RPMI7951 (cell line): ENCODE measurements at regions not wholly inside any gene's neighbourhood (a gene's known extent, or its start where the extent isn't known, plus 50 kb on each side); places are given as distances from the start of the nearest gene placed in this dataset.
A peak's percentile ranks its signal among the peaks of the same experiment; 100 is the strongest.

Source experiments
- DNase-seq: peaks from one replicate; pipeline ENCODE4 v3.0.0-alpha.2; 2012; ENCODE audit warnings: low read depth

DNA sequence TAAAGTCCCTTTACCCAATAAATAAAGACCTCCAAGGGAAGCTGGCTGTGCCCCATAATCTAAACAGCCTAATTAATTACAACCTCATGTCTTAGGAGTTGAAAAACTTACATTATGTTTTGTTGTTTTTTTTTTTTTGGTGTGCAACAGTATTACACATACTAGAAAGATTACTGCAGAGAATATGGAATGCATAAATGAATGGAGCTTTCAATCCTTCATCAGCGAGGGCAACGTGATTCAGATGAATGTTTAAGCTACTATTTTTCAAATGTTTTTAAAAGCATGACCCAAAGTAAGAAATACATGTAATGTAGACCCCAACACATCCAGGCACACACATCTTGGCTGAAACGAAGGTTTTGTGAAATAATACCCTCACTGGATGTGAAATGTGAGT lies 167.1 kb upstream of the FN1 start:
- DNase-seq: no peak

DNA sequence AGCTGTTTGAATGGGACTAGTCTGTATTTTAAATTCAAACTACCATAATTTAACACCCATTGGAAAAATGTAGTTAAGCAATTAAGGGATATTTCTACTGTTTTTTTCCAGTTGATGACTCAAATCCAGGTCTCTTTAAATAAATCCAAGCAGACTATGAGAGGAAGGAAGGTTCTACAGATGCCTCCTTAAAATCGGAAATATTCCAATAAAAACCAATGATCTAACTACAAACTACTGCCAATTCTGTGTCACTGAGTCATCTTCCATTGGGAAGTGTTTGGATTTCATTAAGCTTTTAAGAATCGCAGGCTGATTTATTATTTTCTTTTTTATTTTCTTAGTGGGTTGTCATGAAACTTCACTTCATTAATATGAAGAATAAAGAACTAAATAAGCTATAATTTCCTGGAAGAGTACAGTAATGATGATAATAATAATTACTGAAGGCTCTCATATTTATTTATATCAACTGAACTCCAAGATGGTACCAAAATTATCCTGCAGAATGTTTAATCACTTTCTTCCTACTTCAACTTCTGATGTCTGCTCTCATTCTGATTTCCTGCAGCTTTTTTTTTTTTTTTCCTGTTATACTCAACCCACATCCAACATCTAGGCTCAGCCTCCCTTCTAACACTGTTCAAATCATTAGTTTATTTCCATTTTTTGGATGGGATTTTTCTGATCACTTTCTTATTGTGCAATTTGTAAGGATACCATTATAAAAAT lies 166.3 kb upstream of the FN1 start:
- peak; percentile 34 for DNase-seq

DNA sequence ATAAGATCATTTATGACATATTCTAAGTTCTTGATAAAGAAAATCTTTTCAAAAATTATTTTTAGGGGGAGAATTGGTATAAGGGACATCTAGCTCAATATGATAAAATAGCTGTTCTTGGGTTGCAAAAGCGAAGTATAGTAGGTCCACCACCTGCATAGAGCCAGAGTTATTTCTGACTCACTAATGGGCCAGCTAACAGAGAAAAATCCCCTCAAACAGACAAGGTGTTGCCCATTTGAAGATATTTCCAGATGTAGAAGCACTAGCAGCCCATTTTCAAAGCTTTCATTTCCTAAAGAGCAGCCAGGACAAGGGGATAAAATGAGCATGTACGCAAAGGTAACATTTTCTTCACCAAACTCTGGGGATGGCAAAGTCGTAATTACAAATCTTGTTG lies 165.7 kb upstream of the FN1 start:
- no peak for DNase-seq

DNA sequence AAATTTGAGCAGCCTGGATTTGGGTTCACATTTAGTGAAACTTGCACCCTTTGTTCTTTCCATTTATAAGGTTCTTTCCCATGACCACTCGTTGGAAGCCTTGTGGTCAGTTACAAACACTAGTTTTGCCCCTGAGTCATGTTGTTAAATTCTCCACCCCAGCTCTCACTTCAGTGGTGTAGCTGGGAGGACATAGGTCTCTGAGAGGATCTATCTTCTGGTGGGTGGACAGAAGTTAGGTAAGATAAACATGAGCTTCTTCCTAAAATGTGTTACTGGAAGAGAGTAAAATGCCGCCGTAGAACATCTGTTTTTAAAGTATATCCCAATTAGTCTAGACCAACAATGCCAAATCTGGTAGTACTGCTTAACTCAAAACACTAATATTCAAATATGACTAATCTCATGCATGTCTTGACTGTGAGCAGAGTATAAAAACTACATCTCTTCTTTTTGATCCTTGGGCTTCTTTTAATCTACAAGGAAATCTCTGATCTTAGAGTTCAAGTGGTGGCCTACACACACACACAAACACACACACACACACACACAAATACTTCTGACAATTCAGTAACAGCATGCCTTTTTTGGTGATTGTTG lies 162.6 kb upstream of the FN1 start:
- peak; percentile 69 for DNase-seq

DNA sequence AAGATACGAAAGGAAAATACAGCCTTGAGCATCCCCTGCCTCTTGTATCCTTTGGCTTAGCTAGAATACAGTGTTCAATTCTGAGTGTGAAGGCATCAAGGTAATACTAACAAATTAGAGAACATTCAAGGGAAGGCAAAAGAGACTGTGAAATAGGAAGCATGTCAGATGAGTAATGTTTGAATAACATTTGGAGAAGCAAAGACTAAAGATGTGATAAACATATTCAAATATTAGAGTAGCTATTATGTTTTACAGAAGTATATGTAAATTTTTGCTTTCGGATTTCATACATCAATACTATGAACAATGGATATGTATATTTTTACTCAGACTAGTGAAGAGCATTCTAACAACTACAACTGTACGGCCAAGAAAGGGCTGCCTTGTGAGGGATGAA lies 161.7 kb upstream of the FN1 start:
- DNase-seq: no peak

DNA sequence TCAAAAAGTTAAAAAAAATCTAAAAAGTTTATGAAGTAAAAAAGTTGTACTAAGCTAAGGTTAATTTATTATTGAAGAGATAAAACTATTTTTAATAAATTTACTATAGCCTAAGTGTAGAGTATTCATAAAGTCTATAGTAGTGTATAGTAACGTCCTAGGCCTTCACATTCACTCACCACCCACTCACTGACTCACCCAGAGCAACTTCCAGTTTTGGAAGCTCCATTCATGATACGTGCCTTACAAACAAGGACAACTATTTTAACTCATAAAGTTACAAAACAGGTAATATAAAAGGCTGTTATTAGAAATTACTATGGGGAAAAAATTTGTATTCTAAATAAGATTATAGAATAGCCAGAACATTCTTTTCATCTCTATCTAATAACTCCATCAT lies 158.9 kb upstream of the FN1 start:
- DNase-seq: peak; percentile 21

DNA sequence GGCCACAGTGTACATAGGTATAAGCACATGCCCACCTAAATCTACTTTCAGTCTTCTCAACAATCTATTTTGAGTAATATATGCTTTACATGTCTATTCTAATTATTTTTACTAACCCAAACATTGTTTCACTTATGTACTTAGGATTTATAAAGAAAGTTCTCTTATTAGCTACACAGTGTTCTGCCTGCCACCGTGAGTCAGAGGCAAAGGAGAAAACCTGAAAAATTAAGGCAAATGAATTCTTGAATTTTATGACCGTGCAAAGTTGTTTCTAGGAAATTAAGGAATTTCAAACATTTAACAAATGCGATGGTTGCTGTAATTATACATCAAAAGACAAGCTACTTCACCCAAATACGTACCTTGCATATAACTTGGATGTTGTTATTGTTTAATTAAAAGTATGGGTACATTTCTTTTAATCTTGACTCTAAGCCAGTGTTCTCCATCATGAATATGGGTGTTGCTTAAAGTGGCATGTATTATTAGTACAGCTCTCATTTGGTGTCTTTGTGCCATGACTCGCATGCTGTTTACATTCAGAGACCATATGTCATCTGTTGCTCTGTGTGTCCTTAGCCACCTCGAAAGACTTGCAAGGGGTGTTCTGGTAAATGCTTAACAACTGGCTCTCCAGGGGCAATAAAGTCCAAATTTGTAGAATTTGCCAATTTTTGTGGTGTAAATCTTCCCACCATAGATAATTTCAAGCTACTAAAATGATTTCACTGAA lies 154.3 kb upstream of the FN1 start:
- DNase-seq: peak; percentile 29

DNA sequence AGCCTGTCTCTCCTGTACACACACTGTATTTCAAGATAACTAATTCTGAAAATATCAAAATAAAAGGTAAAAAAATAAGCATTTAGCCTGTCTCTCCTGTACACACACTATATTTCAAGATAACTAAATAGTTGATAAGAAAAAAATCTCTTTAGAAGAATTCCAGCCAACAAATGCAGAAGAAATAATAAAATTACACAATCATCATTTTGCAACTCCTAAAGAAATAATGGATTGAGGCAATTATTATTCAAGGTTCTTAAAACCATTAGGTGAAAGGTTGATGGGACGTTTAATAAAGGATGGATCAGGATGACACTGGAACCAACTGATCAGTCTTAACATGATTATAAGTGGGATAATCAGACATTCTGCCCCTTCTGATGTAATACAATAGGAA lies 148.0 kb upstream of the FN1 start:
- no peak for DNase-seq

DNA sequence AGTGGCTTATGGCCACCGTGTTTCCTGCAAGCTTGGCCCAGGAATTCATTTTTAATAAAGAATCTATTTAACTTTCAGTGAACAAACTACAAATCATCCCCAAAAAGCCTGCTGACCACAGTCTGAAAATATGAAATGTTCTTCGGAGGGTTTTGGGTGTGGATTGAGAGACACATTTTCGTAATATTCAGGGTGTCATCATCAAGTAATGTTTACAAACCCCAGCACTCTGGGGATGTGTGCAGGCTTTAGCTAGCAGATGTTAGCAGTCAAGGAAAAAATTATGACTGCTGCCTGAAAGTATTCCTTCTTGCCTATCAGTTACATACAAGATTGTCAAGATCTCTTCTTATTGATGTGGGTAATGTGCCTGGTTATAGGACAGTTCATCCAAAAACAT lies 143.9 kb upstream of the FN1 start:
- peak; percentile 65 for DNase-seq

DNA sequence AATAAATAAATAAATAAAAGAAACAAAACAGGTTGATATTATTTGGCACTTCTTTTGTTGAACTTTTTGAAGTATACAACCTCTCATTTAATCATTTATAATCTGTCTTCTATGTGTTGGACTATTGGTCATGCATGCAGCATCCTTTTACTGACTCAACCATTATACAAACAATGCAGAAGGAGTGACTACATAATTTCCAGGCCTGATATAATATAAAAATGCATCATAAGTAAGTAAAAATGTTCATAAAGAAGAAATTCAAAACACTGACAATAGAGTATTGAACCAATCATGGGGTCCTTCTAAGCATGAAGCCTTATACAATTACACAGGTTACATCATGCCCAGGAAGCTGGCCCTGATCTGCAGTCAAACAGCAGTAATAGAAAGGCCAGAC lies 141.5 kb upstream of the FN1 start:
- no peak for DNase-seq

DNA sequence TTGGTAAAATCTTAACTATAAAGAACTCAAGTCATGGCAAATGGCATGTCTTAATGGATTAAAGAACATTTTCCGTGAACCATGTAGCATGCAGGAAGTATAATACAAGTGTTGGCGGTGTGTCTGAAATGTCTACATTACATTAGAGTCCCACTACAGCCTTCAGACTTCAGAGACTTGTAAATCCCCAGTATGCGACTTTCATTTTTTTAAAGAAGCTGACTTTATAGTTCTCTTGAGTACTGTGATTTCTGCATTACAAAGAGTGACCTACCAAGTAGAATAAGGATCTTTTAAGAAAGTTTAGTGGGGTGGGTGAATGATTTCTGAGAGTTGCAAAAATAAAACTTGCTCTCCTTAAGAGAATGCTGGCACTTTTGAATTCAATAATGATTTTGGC lies 140.7 kb upstream of the FN1 start:
- no peak for DNase-seq

DNA sequence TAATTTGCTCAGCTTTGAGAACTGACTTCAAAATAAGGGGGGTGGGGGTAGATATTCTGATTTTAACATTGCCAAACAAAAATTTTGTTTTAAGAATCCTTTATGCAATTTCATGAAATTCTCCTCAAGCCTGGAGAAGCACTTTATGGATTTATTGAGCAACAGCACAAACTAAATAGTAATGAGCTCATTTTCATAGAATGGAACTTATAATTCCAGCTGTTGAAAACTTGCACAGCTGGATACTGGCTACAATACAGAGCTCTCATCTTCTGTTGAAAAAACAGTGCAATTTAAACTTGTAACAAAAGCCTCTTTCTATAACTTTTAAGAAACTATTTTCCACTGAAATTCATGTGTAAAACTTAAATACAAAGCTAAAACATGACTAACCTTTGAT lies 137.6 kb upstream of the FN1 start:
- no peak for DNase-seq

DNA sequence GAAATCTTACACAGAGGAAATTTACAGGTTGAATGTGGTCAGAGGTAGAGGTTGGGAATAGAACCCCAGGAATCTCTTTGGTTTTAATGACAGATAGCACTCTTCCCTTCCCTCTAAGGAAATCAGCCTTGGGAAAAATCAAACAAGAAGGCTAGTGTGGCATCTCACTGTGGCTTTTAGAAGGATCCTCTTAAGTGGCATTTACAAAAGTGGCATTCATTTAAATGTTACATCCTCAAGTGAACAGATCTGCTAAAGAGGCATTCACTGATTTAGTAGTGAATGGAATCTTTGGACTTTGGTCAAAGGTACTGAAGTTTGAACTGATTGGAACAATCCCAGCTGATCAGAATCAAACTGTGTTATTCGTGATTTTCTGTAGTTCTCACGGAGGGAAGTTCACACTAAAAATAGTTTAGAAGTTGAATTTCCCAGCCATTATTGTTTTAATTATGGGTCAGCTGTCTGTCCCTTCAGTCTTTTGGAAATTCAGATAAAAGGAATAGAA lies 136.5 kb upstream of the FN1 start:
- DNase-seq: peak; percentile 22

DNA sequence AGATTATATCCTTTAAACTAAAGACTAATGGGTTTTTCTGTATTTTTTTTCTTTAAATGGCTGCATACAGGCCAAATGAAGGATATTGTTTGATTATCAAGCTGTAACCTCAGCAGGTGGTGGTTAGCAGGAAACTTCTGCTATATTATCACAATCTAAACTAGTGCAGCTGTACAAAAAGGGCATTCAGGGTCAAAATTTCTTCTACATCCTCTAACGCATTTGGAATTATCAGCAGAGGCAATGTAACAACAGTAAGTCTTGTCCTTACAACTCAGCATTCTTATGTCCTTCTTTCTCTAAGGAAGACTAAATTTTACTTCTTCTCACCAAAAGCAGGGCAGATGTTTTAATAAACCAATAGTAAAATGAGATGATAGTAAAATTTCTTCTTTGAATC lies 135.8 kb upstream of the FN1 start:
- no peak for DNase-seq

DNA sequence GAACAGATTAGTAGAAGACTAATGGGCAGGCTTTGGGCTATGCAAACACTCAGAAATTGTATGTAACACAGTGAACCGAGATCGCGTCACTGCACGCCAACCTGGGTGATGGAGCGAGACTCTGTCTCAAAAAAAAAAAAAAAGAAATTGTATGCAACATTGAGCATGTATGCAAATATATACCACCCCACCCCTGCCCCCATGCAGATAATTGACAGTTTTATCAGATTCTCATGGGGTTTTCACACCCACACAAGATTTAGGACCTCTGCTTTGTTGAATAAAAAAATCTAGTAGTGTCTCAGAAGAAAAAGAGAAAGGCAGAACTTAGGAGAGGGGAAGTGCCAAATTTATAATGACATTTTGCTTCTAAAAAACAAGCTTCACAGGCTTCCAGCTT lies 131.6 kb upstream of the FN1 start:
- DNase-seq: no peak

DNA sequence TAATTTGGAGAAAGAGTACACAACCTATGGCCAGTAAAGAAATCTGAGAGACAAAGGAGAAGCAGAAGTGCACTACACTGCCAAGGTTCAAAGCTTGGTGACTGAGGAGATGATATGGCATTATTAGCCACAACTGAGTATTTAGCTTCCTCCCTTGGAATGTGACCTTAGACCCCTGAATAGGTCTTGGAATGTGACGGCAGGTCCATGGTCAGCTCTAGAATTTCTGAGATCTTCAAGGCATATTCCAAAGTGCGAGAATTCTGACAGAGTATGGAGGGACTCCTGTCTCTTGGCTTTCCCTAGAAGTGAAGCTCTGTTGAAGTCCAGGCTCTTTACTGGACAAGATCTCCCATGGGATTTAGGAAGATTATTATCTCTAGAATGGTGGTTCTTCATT lies 130.0 kb upstream of the FN1 start:
- DNase-seq: peak; percentile 16

DNA sequence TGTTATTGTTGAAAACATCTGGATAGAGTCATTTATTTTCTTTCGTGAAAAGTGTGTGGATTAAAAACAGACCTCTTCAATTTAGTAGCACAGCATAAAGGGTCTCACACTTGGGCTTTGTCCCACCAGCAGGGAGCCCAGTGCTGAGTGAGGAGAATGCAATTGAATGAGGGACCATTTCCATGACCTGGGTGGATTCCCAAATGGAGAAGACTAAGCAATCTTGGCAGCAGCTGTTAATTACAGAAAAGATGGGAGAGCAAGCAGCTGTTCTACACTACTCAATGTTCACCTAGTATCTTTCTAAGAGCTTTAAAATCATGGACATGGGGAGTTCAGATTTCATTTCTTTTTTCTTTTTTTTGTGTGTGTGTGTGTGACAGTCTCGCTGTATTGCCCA lies 121.8 kb upstream of the FN1 start:
- no peak for DNase-seq

DNA sequence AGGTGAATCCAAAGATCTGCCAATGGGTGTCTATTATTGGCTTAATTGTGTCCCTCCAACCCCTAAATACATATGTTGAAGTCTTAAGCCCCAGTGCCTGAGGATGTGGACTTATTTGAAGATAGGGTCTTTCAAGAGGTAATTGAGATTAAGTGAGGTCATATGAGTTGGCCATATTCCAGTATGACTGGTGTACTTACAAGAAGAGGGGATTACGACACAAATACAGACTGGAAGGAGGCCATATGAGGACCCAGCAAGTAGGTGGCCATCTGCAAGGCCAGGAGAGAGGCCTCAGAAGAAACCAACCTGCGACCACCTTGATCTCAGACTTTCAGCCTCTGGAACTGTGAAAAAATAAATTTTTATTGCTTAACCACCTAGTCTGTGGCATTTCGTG lies 121.1 kb upstream of the FN1 start:
- DNase-seq: peak; percentile 28

DNA sequence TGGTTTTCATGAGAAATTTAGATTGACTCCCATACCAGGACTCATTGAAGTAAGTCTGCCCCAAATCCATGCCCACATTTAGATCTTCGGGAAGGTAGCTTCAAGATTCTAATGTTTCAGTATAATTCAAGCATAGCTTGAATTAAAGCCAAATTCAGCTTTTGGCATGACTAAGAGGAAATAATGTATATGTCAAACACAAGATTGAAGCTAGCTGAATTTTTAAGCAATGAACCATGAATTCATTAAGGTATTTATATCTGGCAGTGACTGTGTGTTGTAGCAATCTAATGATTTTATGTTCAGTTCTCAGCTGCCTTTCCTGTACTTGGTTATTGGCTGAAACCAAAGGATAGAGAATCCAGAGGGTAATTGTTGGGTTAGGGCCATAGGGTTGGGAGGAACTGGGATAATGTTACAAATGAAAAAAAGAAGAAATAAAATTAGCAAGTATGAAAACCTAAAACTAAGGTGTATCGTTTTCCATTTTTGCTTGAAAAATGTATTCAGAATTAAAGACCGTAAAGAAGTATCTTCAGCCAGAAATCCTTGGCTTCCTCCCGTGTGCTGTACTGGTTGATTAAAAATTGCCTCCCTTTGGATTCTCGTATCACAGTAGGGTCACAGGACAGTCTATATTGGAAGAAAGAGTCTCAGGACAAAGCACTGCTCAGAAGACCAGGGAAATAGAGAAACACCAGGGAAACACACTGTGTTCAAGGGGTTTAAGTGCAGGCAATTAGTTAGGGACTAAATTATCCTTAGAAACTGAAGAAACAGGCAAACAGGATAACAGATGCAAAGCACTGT lies 119.0 kb upstream of the FN1 start:
- no peak for DNase-seq

DNA sequence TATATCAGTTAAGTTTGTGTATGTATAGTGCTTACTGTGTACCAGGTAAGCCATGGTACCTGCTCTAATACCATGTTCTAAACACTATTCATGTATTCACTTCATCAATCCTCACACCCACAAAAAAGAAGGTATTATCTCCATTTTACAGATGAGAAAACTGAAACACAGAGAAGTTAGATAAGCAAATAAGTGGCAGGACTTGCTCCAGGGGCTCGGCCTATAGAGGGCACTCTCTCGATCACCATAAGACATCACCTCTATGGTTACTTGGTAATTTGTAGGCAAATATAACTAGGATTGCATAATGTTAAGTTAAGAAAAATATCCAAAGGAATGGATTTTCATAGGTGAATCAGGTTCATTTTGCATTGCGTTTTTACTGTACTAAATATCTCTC lies 118.1 kb upstream of the FN1 start:
- no peak for DNase-seq

DNA sequence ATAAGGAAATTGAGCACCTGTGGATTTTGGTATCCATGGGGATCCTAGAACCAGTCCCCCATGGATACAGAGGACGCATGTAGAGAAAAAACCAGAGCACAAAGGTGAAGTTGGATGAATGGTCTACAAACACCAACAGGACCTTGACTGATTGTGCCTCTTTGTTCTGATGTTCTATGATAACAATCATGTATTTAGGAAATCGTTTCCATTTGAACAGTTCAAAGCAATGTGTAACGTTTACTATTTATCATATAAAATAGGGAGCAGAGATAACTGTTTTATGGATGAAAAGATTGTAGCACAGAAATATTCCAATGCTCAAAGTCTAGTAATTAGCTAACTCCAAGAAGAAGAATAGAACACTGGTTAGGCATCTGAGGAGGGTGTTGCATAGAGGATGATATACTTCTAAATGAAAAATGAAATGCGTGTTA lies 116.3 kb upstream of the FN1 start:
- no peak for DNase-seq

DNA sequence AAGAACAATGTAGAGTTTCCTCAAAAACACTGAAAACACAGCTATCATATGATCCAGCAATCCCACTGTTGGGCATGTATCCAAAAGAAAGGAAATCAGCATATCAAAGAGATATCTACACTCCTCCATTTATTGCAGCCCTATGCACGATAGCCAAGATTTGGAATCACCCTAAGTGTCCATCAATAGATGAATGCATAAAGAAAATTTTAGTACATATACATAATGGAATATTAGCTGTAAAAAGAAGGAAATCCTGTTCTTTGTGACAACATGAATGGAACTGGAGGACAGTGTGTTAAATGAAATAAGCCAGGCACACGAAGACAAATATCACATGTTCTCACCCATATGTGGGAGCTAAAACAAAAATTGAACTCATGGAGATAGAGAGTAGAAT lies 114.5 kb upstream of the FN1 start:
- no peak for DNase-seq
